Astrocyte (in vitro differentiated cells and primary cell): ENCODE measurements at regions not wholly inside any gene's neighbourhood (a gene's known extent, or its start where the extent isn't known, plus 50 kb on each side); places are given as distances from the start of the nearest gene placed in this dataset.

Experiments used
- DNase-seq: peaks from one replicate; pipeline ENCODE4 v3.0.0-alpha.2; 2010; ENCODE audit warnings: low read depth
- FAIRE-seq: peaks from 2 replicates; lab custom pipeline; 2011; peaks lifted over from hg19 to GRCh38; lab: Jason Lieb, UNC
- H2AFZ ChIP-seq: 2 replicates; pipeline ENCODE4 v1.6.0; 2012; ENCODE audit warnings: low read depth, low read length, inconsistent platforms
- H3K27ac ChIP-seq: 2 replicates; pipeline ENCODE4 v1.5.1; 2011; ENCODE audit warnings: low read depth, low read length, inconsistent platforms
- H3K27me3 ChIP-seq: 2 replicates; pipeline ENCODE4 v1.6.0; 2011; ENCODE audit warnings: low read length, inconsistent platforms; ENCODE audit not compliant: insufficient read depth
- H3K36me3 ChIP-seq: 2 replicates; pipeline ENCODE4 v1.5.1; 2011; ENCODE audit warnings: low read length, inconsistent platforms; ENCODE audit not compliant: insufficient read depth
- H3K4me1 ChIP-seq: 2 replicates; pipeline ENCODE4 v1.5.1; 2011; ENCODE audit warnings: low read length, inconsistent platforms; ENCODE audit not compliant: insufficient read depth
- H3K4me2 ChIP-seq: 2 replicates; pipeline ENCODE4 v1.6.0; 2012; ENCODE audit warnings: low read length, inconsistent platforms
- H3K4me3 ChIP-seq: 2 replicates; pipeline ENCODE4 v1.5.1; 2011; ENCODE audit warnings: low read depth, mild to moderate bottlenecking, low read length, inconsistent platforms; ENCODE audit not compliant: insufficient read depth
- H3K79me2 ChIP-seq: 2 replicates; pipeline ENCODE4 v1.6.0; 2012; ENCODE audit warnings: mild to moderate bottlenecking, low read length, inconsistent platforms; ENCODE audit not compliant: insufficient read depth
- H3K9ac ChIP-seq: 2 replicates; pipeline ENCODE4 v1.6.0; 2012; ENCODE audit warnings: mild to moderate bottlenecking, low read length, inconsistent platforms
- H3K9me3 ChIP-seq: 2 replicates; pipeline ENCODE4 v1.5.1; 2012; ENCODE audit warnings: low read depth, mild to moderate bottlenecking, low read length, inconsistent platforms; ENCODE audit not compliant: insufficient read depth
- H4K20me1 ChIP-seq: 2 replicates; pipeline ENCODE4 v1.6.0; 2012; ENCODE audit warnings: low read length, inconsistent platforms; ENCODE audit not compliant: insufficient read depth
- H3K27ac Mint-ChIP-seq: one replicate; pipeline ENCODE4 v1.8.0; 2021; ENCODE audit warnings: mild to moderate bottlenecking, mixed read lengths; ENCODE audit not compliant: unreplicated experiment
- H3K27me3 Mint-ChIP-seq: one replicate; pipeline ENCODE4 v1.8.0; 2021; ENCODE audit warnings: low read depth, mixed read lengths; ENCODE audit not compliant: unreplicated experiment
- H3K36me3 Mint-ChIP-seq: one replicate; pipeline ENCODE4 v1.8.0; 2021; ENCODE audit warnings: low read depth, mixed read lengths; ENCODE audit not compliant: unreplicated experiment
- H3K4me1 Mint-ChIP-seq: one replicate; pipeline ENCODE4 v1.8.0; 2021; ENCODE audit warnings: low read depth, mixed read lengths; ENCODE audit not compliant: unreplicated experiment
- H3K4me3 Mint-ChIP-seq: one replicate; pipeline ENCODE4 v1.8.0; 2021; ENCODE audit warnings: mild to moderate bottlenecking, moderate library complexity, mixed read lengths; ENCODE audit not compliant: unreplicated experiment
- H3K9me3 Mint-ChIP-seq: one replicate; pipeline ENCODE4 v1.8.0; 2021; ENCODE audit warnings: mild to moderate bottlenecking, mixed read lengths; ENCODE audit not compliant: unreplicated experiment
- CTCF ChIP-seq: IDR thresholded peaks from 2 replicates; pipeline ENCODE4 v1.5.1; 2011; ENCODE audit warnings: low read depth, mild to moderate bottlenecking, inconsistent platforms, low read length, moderate library complexity; ENCODE audit not compliant: insufficient read depth
- EZH2 ChIP-seq: IDR thresholded peaks from 2 replicates; pipeline ENCODE4 v1.6.1; 2012; ENCODE audit warnings: mild to moderate bottlenecking, low read length, inconsistent platforms; ENCODE audit not compliant: insufficient read depth

GRCh38 chr4:187480146-187481145 is 515.1 kb upstream of the ZFP42 start:
- no peaks in the 10 kb centered on the region for H3K27me3 Mint-ChIP-seq
- no peaks in the 10 kb centered on the region for H4K20me1 ChIP-seq
- no peaks in the 10 kb centered on the region for H3K36me3 Mint-ChIP-seq
- peak overlapping the region; percentile 9 for H2AFZ ChIP-seq
- no peaks in the 10 kb centered on the region for H3K79me2 ChIP-seq
- peak overlapping the region; percentile 78 for H3K27ac ChIP-seq
- H3K4me1 Mint-ChIP-seq = peaks cover 45% of the 10 kb centered on the region
- FAIRE-seq (peak; percentile 65), DNase-seq (peak; percentile 29)
- H3K27me3 ChIP-seq = no peaks in the 10 kb centered on the region
- H3K4me2 ChIP-seq = peak overlapping the region; percentile 51
- H3K4me3 Mint-ChIP-seq = no peak overlapping the region
- no peaks in the 10 kb centered on the region for H3K9me3 Mint-ChIP-seq
- peak overlapping the region; percentile 54 for H3K27ac Mint-ChIP-seq
- H3K4me3 ChIP-seq = no peak overlapping the region
- H3K9me3 ChIP-seq = no peaks in the 10 kb centered on the region
- H3K4me1 ChIP-seq = peaks cover 31% of the 10 kb centered on the region
- peak overlapping the region; percentile 57 for H3K9ac ChIP-seq
- no peak for TF ChIP-seq CTCF
- TF ChIP-seq EZH2 = no peak
- H3K36me3 ChIP-seq = no peaks in the 10 kb centered on the region

- no peak for FAIRE-seq
- Histone ChIP-seq H4K20me1 (no peaks in the 10 kb centered on the region), H3K4me3 (no peak overlapping the region), H3K27me3 (no peaks in the 10 kb centered on the region), H2AFZ (no peak overlapping the region), H3K27ac (no peak overlapping the region), H3K4me1 (peaks cover 19% of the 10 kb centered on the region), H3K9me3 (no peaks in the 10 kb centered on the region), H3K36me3 (no peaks in the 10 kb centered on the region), H3K9ac (no peak overlapping the region), H3K4me2 (no peak overlapping the region), H3K79me2 (no peaks in the 10 kb centered on the region)
- Mint-ChIP-seq H3K4me3 (no peak overlapping the region), H3K36me3 (peaks cover 8% of the 10 kb centered on the region), H3K9me3 (peaks cover 12% of the 10 kb centered on the region), H3K27me3 (no peaks in the 10 kb centered on the region), H3K4me1 (peaks cover 11% of the 10 kb centered on the region), H3K27ac (no peak overlapping the region)
- no peak for TF ChIP-seq EZH2
- TF ChIP-seq CTCF = no peak
- no peak for DNase-seq
Observed at GRCh38 chr4:187484186-187484585, 511.4 kb upstream of the ZFP42 start.

- peaks cover 12% of the 10 kb centered on the region for H3K9me3 Mint-ChIP-seq
- no peak for TF ChIP-seq EZH2
- TF ChIP-seq CTCF = no peak
- H3K36me3 ChIP-seq = no peaks in the 10 kb centered on the region
- DNase-seq (no peak), FAIRE-seq (no peak)
- H3K9me3 ChIP-seq = no peaks in the 10 kb centered on the region
- no peak overlapping the region for H2AFZ ChIP-seq
- H3K79me2 ChIP-seq = no peaks in the 10 kb centered on the region
- peaks cover 2% of the 10 kb centered on the region for H3K4me1 Mint-ChIP-seq
- H3K4me3 ChIP-seq = no peak overlapping the region
- H3K9ac ChIP-seq = no peak overlapping the region
- H3K36me3 Mint-ChIP-seq = peaks cover 13% of the 10 kb centered on the region
- no peak overlapping the region for H3K4me3 Mint-ChIP-seq
- H3K27me3 ChIP-seq = no peaks in the 10 kb centered on the region
- no peak overlapping the region for H3K4me2 ChIP-seq
- no peak overlapping the region for H3K27ac ChIP-seq
- no peaks in the 10 kb centered on the region for H3K27me3 Mint-ChIP-seq
- H3K27ac Mint-ChIP-seq = no peak overlapping the region
- no peaks in the 10 kb centered on the region for H4K20me1 ChIP-seq
- H3K4me1 ChIP-seq = peaks cover 4% of the 10 kb centered on the region
Observed at GRCh38 chr4:187485676-187486075, 509.9 kb upstream of the ZFP42 start.
